ENCODE measurements at regions not wholly inside any gene's neighbourhood (a gene's known extent, or its start where the extent isn't known, plus 50 kb on each side); places are given as distances from the start of the nearest gene placed in this dataset.

- no peak for DNase-seq
These were observed 50.0 kb upstream of the DOCK9 start for GRCh38 chr13:99027661-99028425.

GRCh38 chr13:99028890-99029289 is 51.0 kb upstream of the DOCK9 start:
- DNase-seq: no peak

GRCh38 chr13:99029576-99029975 is 51.7 kb upstream of the DOCK9 start:
- no peak for DNase-seq

GRCh38 chr13:99030326-99030725 is 52.5 kb upstream of the DOCK9 start:
- no peak for DNase-seq

- DNase-seq: no peak
These were observed 54.0 kb upstream of the DOCK9 start for GRCh38 chr13:99031832-99032231.

GRCh38 chr13:99033814-99034213 is 56.0 kb upstream of the DOCK9 start:
- peak in 2 of 58 donors; percentile 16 to 35 for DNase-seq

GRCh38 chr13:99034333-99035085 is 56.6 kb upstream of the DOCK9 start:
- no peak for DNase-seq

GRCh38 chr13:99035715-99036114 is 57.9 kb upstream of the DOCK9 start:
- no peak for DNase-seq

- DNase-seq: no peak
These were observed 59.9 kb upstream of the DOCK9 start for GRCh38 chr13:99037756-99038155.

GRCh38 chr13:99039718-99040280 is 61.9 kb upstream of the DOCK9 start:
- no peak for DNase-seq

GRCh38 chr13:99040536-99041131 is 62.8 kb upstream of the DOCK9 start:
- DNase-seq: no peak

- no peak for DNase-seq
These were observed 63.5 kb upstream of the DOCK9 start for GRCh38 chr13:99041337-99041736.

- no peak for DNase-seq
These were observed 63.9 kb upstream of the DOCK9 start for GRCh38 chr13:99041788-99042187.

GRCh38 chr13:99042521-99043250 is 64.8 kb upstream of the DOCK9 start:
- DNase-seq: no peak

- DNase-seq: no peak
These were observed 66.0 kb upstream of the DOCK9 start for GRCh38 chr13:99043831-99044231.

GRCh38 chr13:99044764-99045163 is 66.9 kb upstream of the DOCK9 start:
- no peak for DNase-seq

- DNase-seq: no peak
These were observed 67.5 kb upstream of the DOCK9 start for GRCh38 chr13:99045396-99045795.

- no peak for DNase-seq
These were observed 69.0 kb upstream of the DOCK9 start for GRCh38 chr13:99046851-99047250.

GRCh38 chr13:99050983-99051488 is 73.2 kb upstream of the DOCK9 start:
- no peak for DNase-seq

GRCh38 chr13:99051768-99052455 is 74.0 kb upstream of the DOCK9 start:
- DNase-seq: no peak

All from anterior cingulate cortex (tissue), 58 donors.